H1 (cell line): ENCODE measurements at regions not wholly inside any gene's neighbourhood (a gene's known extent, or its start where the extent isn't known, plus 50 kb on each side); places are given as distances from the start of the nearest gene placed in this dataset.
"Not testable (repeated sequence)": the region's sequence is repeated elsewhere in the genome, so short reads cannot be mapped to it uniquely, and the experiment has no call there.

ENCODE experiments used
- CTCF ChIA-PET: fragments of 300-600 bp; sonication (Branson Sonifier 250); formaldehyde crosslinking; loops from one replicate; lab custom pipeline; 2021; ENCODE audit not compliant: partially characterized antibody; lab: Charles Lee
- POLR2A ChIA-PET: fragments of 300-600 bp; sonication (Branson Sonifier 250); formaldehyde crosslinking; loops from one replicate; lab custom pipeline; 2021; ENCODE audit warnings: inconsistent platforms; ENCODE audit not compliant: partially characterized antibody; lab: Charles Lee
- DNase-seq, 2 experiments: peaks; one replicate each; pipeline versions ENCODE4 v3.0.0 to v3.0.0-alpha.2; 2010 to 2022; ENCODE audit warnings: low spot score in 2 of 2, low read depth in 1 of 2, mixed read lengths in 1 of 2
- FAIRE-seq: peaks from 2 replicates; lab custom pipeline; 2011; peaks lifted over from hg19 to GRCh38; lab: Jason Lieb, UNC
- H2AFZ ChIP-seq: 2 replicates; pipeline ENCODE4 v1.8.1; 2012; ENCODE audit warnings: low read length, inconsistent platforms
- H2AK5ac ChIP-seq: 2 replicates; pipeline ENCODE4 v1.6.1; 2013; ENCODE audit warnings: low read depth, low read length
- H2BK120ac ChIP-seq: replicated peaks from 2 replicates; pipeline ENCODE3; 2013; ENCODE audit warnings: low read depth, low read length, inconsistent platforms
- H2BK12ac ChIP-seq: 2 replicates; pipeline ENCODE4 v1.6.1; 2013; ENCODE audit warnings: low read depth, low read length
- H2BK15ac ChIP-seq: 2 replicates; pipeline ENCODE4 v1.6.1; 2013; ENCODE audit warnings: low read length
- H2BK20ac ChIP-seq: 2 replicates; pipeline ENCODE4 v1.6.1; 2013; ENCODE audit warnings: low read length
- H2BK5ac ChIP-seq: 2 replicates; pipeline ENCODE4 v1.6.1; 2013; ENCODE audit warnings: low read depth, low read length
- H3K14ac ChIP-seq: 2 replicates; pipeline ENCODE4 v1.6.1; 2013; ENCODE audit warnings: inconsistent platforms; ENCODE audit not compliant: insufficient read length
- H3K18ac ChIP-seq: 2 replicates; pipeline ENCODE4 v1.6.1; 2013; ENCODE audit warnings: low read length; ENCODE audit errors: extremely low read depth
- H3K23ac ChIP-seq: 2 replicates; pipeline ENCODE4 v1.6.1; 2013; ENCODE audit warnings: inconsistent platforms; ENCODE audit not compliant: insufficient read length
- H3K23me2 ChIP-seq: 2 replicates; pipeline ENCODE4 v1.6.1; 2013; ENCODE audit warnings: low read depth, low read length
- H3K27ac ChIP-seq: 2 replicates; pipeline ENCODE4 v1.6.1; 2011; ENCODE audit warnings: low read depth, low read length, inconsistent platforms
- H3K27me3 ChIP-seq, 4 experiments: replicated peaks in 1 of 4; 1 replicate in 1 of 4; 2 replicates in 3 of 4; pipeline versions ENCODE4 v1.6.1 to v1.8.1; 2011 to 2013; ENCODE audit warnings: low read length in 3 of 4, mild to moderate bottlenecking in 3 of 4, inconsistent platforms in 2 of 4, mixed read lengths in 2 of 4, moderate library complexity in 1 of 4; ENCODE audit not compliant: control insufficient read depth in 3 of 4, insufficient read depth in 3 of 4; ENCODE audit errors: extremely low read depth in 1 of 4
- H3K36me3 ChIP-seq, 4 experiments: 2 replicates each; pipeline versions ENCODE4 v1.6.1 to v1.8.1; 2011 to 2013; ENCODE audit warnings: mild to moderate bottlenecking in 4 of 4, low read length in 3 of 4, moderate library complexity in 2 of 4, control low read depth in 1 of 4, inconsistent platforms in 1 of 4; ENCODE audit not compliant: insufficient read depth in 4 of 4, control insufficient read depth in 2 of 4
- H3K4ac ChIP-seq: replicated peaks from 2 replicates; pipeline ENCODE3; 2013; ENCODE audit warnings: low read length, low read depth, mixed read lengths, inconsistent platforms; ENCODE audit not compliant: insufficient read length
- H3K4me1 ChIP-seq, 4 experiments: replicated peaks in 1 of 4; 1 replicate in 1 of 4; 2 replicates in 3 of 4; pipeline versions ENCODE4 v1.6.1 to v1.8.1; 2011 to 2013; ENCODE audit warnings: low read length in 3 of 4, inconsistent platforms in 2 of 4, mixed read lengths in 1 of 4; ENCODE audit not compliant: insufficient read depth in 4 of 4, control insufficient read depth in 3 of 4
- H3K4me2 ChIP-seq, 2 experiments: 2 replicates each; pipeline versions ENCODE4 v1.6.1 to v1.8.1; 2011 to 2013; ENCODE audit warnings: low read depth in 2 of 2, low read length in 2 of 2, control low read depth in 1 of 2, inconsistent platforms in 1 of 2, mild to moderate bottlenecking in 1 of 2; ENCODE audit not compliant: insufficient read depth in 1 of 2
- H3K4me3 ChIP-seq, 4 experiments: fragments of 200-600, 300-600 bp in 1 of 4; sonication (generic), shearing (Covaris generic), sonication (Bioruptor Twin) in 1 of 4; 2 replicates each; pipeline versions ENCODE4 v1.5.1 to v1.8.1; 2011 to 2016; ENCODE audit warnings: low read length in 4 of 4, low read depth in 3 of 4, control low read depth in 2 of 4, inconsistent platforms in 2 of 4, mild to moderate bottlenecking in 2 of 4, mixed read lengths in 1 of 4, moderate library complexity in 1 of 4; ENCODE audit not compliant: insufficient read depth in 2 of 4; ENCODE audit errors: extremely low read depth in 1 of 4
- H3K56ac ChIP-seq: replicated peaks from 2 replicates; pipeline ENCODE3; 2013; ENCODE audit warnings: low read depth, mild to moderate bottlenecking, mixed read lengths, low read length, inconsistent platforms; ENCODE audit not compliant: insufficient read length
- H3K79me1 ChIP-seq: 2 replicates; pipeline ENCODE4 v1.6.1; 2013; ENCODE audit warnings: low read depth, low read length, control low read depth
- H3K79me2 ChIP-seq, 2 experiments: 2 replicates each; pipeline versions ENCODE4 v1.6.1 to v1.8.1; 2012 to 2013; ENCODE audit warnings: low read length in 2 of 2, mild to moderate bottlenecking in 2 of 2, inconsistent platforms in 1 of 2; ENCODE audit not compliant: insufficient read depth in 2 of 2, control insufficient read depth in 1 of 2
- H3K9ac ChIP-seq, 4 experiments: replicated peaks in 1 of 4; 1 replicate in 1 of 4; 2 replicates in 3 of 4; pipeline versions ENCODE4 v1.6.1 to v1.8.1; 2011 to 2013; ENCODE audit warnings: low read depth in 3 of 4, low read length in 3 of 4, control low read depth in 2 of 4, mild to moderate bottlenecking in 2 of 4, moderate library complexity in 2 of 4, inconsistent platforms in 1 of 4; ENCODE audit errors: extremely low read depth in 1 of 4
- H3K9me3 ChIP-seq, 2 experiments: 2 replicates each; pipeline versions ENCODE4 v1.6.1 to v1.8.1; 2012 to 2013; ENCODE audit warnings: mild to moderate bottlenecking in 2 of 2, moderate library complexity in 2 of 2, control low read depth in 1 of 2, inconsistent platforms in 1 of 2, low read depth in 1 of 2, low read length in 1 of 2, mixed read lengths in 1 of 2; ENCODE audit not compliant: insufficient read depth in 2 of 2
- H4K20me1 ChIP-seq, 2 experiments: replicated peaks in 1 of 2; 2 replicates each; pipeline versions ENCODE3 to v1.8.1; 2011 to 2013; ENCODE audit warnings: inconsistent platforms in 2 of 2, low read length in 2 of 2, mild to moderate bottlenecking in 1 of 2; ENCODE audit not compliant: insufficient read depth in 2 of 2, control insufficient read depth in 1 of 2
- H4K5ac ChIP-seq: 2 replicates; pipeline ENCODE4 v1.6.1; 2013; ENCODE audit warnings: low read length, low read depth, mixed read lengths, inconsistent platforms; ENCODE audit not compliant: insufficient read length
- H4K8ac ChIP-seq: 2 replicates; pipeline ENCODE4 v1.8.0; 2013; ENCODE audit warnings: mild to moderate bottlenecking, moderate library complexity, low read length, inconsistent platforms; ENCODE audit not compliant: insufficient read depth; ENCODE audit errors: extremely low read depth
- H4K91ac ChIP-seq: replicated peaks from 2 replicates; pipeline ENCODE3; 2013; ENCODE audit warnings: low read length, mixed read lengths, inconsistent platforms; ENCODE audit not compliant: insufficient read length
- WGBS, 2 experiments: shearing (Covaris generic) in 1 of 2; methylation state at CpG; one replicate each; pipeline versions ENCODE4 v1.1.6 to v1.1.7; 2013 to 2015; ENCODE audit warnings: low lambda C conversion rate in 2 of 2, mixed read lengths in 2 of 2, inconsistent platforms in 1 of 2, low coverage in 1 of 2, missing lambda C conversion rate in 1 of 2; ENCODE audit not compliant: insufficient replicate concordance in 2 of 2, insufficient coverage in 1 of 2, insufficient read length in 1 of 2; ENCODE audit errors: extremely low coverage in 1 of 2, missing lambda C conversion rate in 1 of 2; 5-methylcytosine and 5-hydroxymethylcytosine counted together

DNA sequence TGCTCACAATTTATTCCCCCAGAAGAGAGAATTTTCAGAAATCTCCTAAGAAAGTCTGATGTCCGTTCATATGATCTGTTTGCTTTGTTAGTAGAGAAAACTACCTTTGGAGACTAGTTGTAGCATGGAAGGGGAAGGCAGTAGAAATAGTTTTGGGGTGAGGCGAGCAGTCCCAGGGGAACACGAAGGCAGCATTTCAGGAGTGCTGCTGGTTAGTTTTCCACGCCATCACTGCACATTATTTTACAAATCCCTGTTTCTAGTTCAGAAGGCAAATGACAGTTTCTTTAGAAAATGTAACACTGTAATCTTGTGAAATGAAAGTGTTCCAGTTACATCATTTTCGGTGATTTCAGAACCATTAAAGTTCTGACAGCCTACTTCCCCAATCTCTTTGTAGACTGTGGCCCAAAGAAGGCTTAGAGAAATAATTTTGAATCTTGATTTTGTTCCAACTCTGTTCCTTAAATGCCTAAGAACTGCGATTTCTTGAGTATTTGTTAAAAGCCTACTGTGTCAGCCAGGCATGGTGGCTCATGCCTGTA lies 123.8 kb downstream of the LAT start:
- DNase-seq, H3K4me3 ChIP-seq, H2BK5ac ChIP-seq, H4K91ac ChIP-seq, FAIRE-seq, H2BK120ac ChIP-seq, H3K9ac ChIP-seq, H3K18ac ChIP-seq, H4K8ac ChIP-seq, H3K4me1 ChIP-seq, H3K79me2 ChIP-seq, H3K36me3 ChIP-seq, H2BK20ac ChIP-seq, H2AK5ac ChIP-seq, H2BK15ac ChIP-seq, H3K4ac ChIP-seq, H3K23ac ChIP-seq, H3K14ac ChIP-seq, H3K56ac ChIP-seq, H2AFZ ChIP-seq, H3K23me2 ChIP-seq, H3K79me1 ChIP-seq, H4K5ac ChIP-seq, H3K4me2 ChIP-seq, H3K9me3 ChIP-seq, H3K27ac ChIP-seq, POLR2A ChIA-PET, H2BK12ac ChIP-seq, H4K20me1 ChIP-seq, H3K27me3 ChIP-seq: not testable (repeated sequence)
- WGBS, 2 experiments: 81% methylated on average over 4 of the region's 6 CpGs; no CpG with 5 or more reads in 1 of the 2 experiments
- CTCF ChIA-PET: interaction anchor here (0.6 kb wide), 1 partner anchor 129 kb away, joined by 3 read pairs; no protein-coding TSS in a partner anchor
